ENCODE measurements at regions not wholly inside any gene's neighbourhood (a gene's known extent, or its start where the extent isn't known, plus 50 kb on each side); places are given as distances from the start of the nearest gene placed in this dataset.

- Histone ChIP-seq H3K27me3 (replicated peaks; ENCODE audit: insufficient read depth, low read depth, low read length, poor library complexity) (no peaks in the 10 kb centered on the region), H3K4me1 (ENCODE audit: insufficient read depth, low read length, poor library complexity, severe bottlenecking) (no peaks in the 10 kb centered on the region), H3K9me3 (ENCODE audit: low read depth, low read length, poor library complexity, severe bottlenecking) (no peaks in the 10 kb centered on the region), H3K4me3 (ENCODE audit: low read depth, low read length, poor library complexity, severe bottlenecking) (no peak overlapping the region), H3K27ac (ENCODE audit: low read depth, low read length, poor library complexity, severe bottlenecking) (no peak overlapping the region), H3K36me3 (ENCODE audit: insufficient read depth, low read length, poor library complexity, severe bottlenecking) (no peaks in the 10 kb centered on the region)
- no TSS peak for BruUV-seq (replicated peaks)
- no peak for DNase-seq (ENCODE audit: low spot score)
- intact Hi-C loops (cut with micrococcal nuclease; ENCODE audit: unreplicated experiment), result no loop called here
- POLR2A ChIA-PET (ENCODE audit: low non-redundant PET), result no interaction called here
- TF ChIP-seq EZH2 (IDR thresholded peaks at IDR 0.05; ENCODE audit: borderline replicate concordance, low read depth, low read length, poor library complexity, severe bottlenecking), result no peak
- TF ChIP-seq, protein P1, sequence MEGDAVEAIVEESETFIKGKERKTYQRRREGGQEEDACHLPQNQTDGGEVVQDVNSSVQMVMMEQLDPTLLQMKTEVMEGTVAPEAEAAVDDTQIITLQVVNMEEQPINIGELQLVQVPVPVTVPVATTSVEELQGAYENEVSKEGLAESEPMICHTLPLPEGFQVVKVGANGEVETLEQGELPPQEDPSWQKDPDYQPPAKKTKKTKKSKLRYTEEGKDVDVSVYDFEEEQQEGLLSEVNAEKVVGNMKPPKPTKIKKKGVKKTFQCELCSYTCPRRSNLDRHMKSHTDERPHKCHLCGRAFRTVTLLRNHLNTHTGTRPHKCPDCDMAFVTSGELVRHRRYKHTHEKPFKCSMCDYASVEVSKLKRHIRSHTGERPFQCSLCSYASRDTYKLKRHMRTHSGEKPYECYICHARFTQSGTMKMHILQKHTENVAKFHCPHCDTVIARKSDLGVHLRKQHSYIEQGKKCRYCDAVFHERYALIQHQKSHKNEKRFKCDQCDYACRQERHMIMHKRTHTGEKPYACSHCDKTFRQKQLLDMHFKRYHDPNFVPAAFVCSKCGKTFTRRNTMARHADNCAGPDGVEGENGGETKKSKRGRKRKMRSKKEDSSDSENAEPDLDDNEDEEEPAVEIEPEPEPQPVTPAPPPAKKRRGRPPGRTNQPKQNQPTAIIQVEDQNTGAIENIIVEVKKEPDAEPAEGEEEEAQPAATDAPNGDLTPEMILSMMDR (conservative IDR thresholded peaks at IDR 0.05; ENCODE audit: low read depth, low read length), result no peak
- CTCF ChIA-PET, result no interaction called here
These were observed 253.1 kb downstream of the OMA1 start for GRCh38 chr1:58293388-58293787.

- Histone ChIP-seq H3K4me3 (ENCODE audit: low read depth, low read length, poor library complexity, severe bottlenecking) (no peak overlapping the region), H3K27ac (ENCODE audit: low read depth, low read length, poor library complexity, severe bottlenecking) (no peak overlapping the region), H3K36me3 (ENCODE audit: insufficient read depth, low read length, poor library complexity, severe bottlenecking) (no peaks in the 10 kb centered on the region), H3K4me1 (ENCODE audit: insufficient read depth, low read length, poor library complexity, severe bottlenecking) (no peaks in the 10 kb centered on the region), H3K9me3 (ENCODE audit: low read depth, low read length, poor library complexity, severe bottlenecking) (no peaks in the 10 kb centered on the region), H3K27me3 (replicated peaks; ENCODE audit: insufficient read depth, low read depth, low read length, poor library complexity) (no peaks in the 10 kb centered on the region)
- ChIA-PET POLR2A (ENCODE audit: low non-redundant PET) (no interaction called here), CTCF (no interaction called here)
- TF ChIP-seq, protein P1 (conservative IDR thresholded peaks at IDR 0.05; ENCODE audit: low read depth, low read length), result no peak
- TF ChIP-seq EZH2 (IDR thresholded peaks at IDR 0.05; ENCODE audit: borderline replicate concordance, low read depth, low read length, poor library complexity, severe bottlenecking), result no peak
- BruUV-seq (replicated peaks), result no TSS peak
- DNase-seq (ENCODE audit: low spot score), result peak; percentile 57
- intact Hi-C loops (cut with micrococcal nuclease; ENCODE audit: unreplicated experiment), result no loop called here
These were observed 255.7 kb downstream of the OMA1 start for GRCh38 chr1:58290685-58291372.

DNA sequence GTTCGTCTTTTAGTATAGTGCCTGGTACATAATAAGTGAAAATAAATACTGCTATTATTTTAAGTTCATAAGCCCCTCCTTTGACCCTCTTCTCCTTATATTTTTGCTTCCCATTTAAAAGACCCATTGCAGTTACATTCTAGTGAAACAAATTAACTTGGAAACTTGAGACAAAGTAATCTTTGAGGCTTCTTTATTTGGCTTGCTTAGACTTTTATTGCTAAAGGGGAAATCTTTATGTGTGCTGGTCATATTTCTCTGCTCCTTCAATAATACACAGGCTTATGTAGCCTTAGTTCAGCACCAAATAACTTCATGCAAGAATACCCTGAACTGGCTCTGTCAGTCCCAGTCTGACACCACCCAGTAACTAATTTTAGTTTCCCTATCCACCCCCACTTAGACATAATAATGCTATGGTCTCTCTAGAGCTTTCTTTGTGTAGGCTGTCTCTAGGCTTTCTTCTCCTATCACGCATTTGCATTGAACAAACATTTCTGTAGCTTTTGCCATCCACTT lies 257.8 kb downstream of the OMA1 start:
- H3K4me3 ChIP-seq (ENCODE audit: low read depth, low read length, poor library complexity, severe bottlenecking), result no peak overlapping the region
- CTCF ChIA-PET, result no interaction called here
- H3K36me3 ChIP-seq (ENCODE audit: insufficient read depth, low read length, poor library complexity, severe bottlenecking), result no peaks in the 10 kb centered on the region
- no peak overlapping the region for H3K27ac ChIP-seq (ENCODE audit: low read depth, low read length, poor library complexity, severe bottlenecking)
- no peak for DNase-seq (ENCODE audit: low spot score)
- intact Hi-C loops (cut with micrococcal nuclease; ENCODE audit: unreplicated experiment), result no loop called here
- POLR2A ChIA-PET (ENCODE audit: low non-redundant PET), result no interaction called here
- H3K9me3 ChIP-seq (ENCODE audit: low read depth, low read length, poor library complexity, severe bottlenecking), result no peaks in the 10 kb centered on the region
- TF ChIP-seq EZH2 (IDR thresholded peaks at IDR 0.05; ENCODE audit: borderline replicate concordance, low read depth, low read length, poor library complexity, severe bottlenecking), result no peak
- TF ChIP-seq, protein P1 (conservative IDR thresholded peaks at IDR 0.05; ENCODE audit: low read depth, low read length), result no peak
- BruUV-seq (replicated peaks), result no TSS peak
- H3K4me1 ChIP-seq (ENCODE audit: insufficient read depth, low read length, poor library complexity, severe bottlenecking), result no peaks in the 10 kb centered on the region
- H3K27me3 ChIP-seq (replicated peaks; ENCODE audit: insufficient read depth, low read depth, low read length, poor library complexity), result no peaks in the 10 kb centered on the region
